ENCODE measurements at regions not wholly inside any gene's neighbourhood (a gene's known extent, or its start where the extent isn't known, plus 50 kb on each side); places are given as distances from the start of the nearest gene placed in this dataset.

DNA sequence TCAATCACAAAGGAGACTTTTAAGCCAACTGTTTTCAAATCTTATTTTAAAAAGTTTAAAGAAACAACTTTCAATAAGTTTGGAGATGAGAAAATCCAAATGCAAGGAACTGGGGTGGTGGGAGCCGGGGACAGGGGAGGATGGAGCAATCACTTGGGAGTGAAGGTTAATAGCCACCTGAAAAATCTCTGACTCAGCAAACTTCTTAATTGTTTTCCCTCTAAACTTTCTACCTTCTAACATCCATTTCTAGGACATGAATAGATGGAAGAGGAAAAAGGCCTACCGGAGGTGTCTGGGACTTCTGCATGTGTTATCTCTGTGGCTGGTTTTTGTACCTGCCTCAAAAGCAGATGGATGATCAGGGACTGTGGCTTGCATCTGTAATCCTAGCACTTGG is 360.6 kb downstream of the OSTF1 start:
- TF ChIP-seq CTCF (IDR thresholded peaks at IDR 0.05): no peak

DNA sequence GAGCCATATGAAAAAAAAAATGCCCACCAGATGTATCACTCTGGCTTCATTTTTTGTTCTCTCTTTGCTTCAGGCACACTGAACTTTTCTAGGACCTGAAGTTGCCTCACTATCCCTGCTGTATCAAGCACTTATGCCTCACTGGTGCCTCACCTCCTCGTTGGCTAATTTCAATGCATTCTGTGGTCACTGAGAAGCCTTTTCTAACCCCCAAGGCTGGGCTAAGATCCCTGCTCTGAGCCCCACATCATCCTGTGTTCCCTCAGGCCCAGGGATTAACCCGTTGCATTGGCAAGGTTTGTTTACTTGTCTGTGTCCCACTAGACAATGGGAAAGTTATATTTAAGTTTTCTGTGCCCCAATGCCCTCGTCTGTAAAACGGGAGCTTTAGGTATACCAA is 362.7 kb downstream of the OSTF1 start:
- H3K27ac Mint-ChIP-seq: no peak overlapping the region
- no peak for DNase-seq
- no peak for TF ChIP-seq CTCF (IDR thresholded peaks at IDR 0.05)
- H3K36me3 Mint-ChIP-seq (ENCODE audit: low read depth): no peaks in the 10 kb centered on the region
- H3K27me3 Mint-ChIP-seq (ENCODE audit: low read depth, poor library complexity): peaks cover 13% of the 10 kb centered on the region
- H3K4me3 Mint-ChIP-seq: no peak overlapping the region
- H3K9me3 Mint-ChIP-seq: no peaks in the 10 kb centered on the region
- peaks cover 26% of the 10 kb centered on the region for H3K4me1 Mint-ChIP-seq

More for the DNA sequence above, 360.6 kb downstream of the OSTF1 start:
- H3K4me1 Mint-ChIP-seq: peaks cover 30% of the 10 kb centered on the region
- H3K36me3 Mint-ChIP-seq (ENCODE audit: low read depth): peaks cover 4% of the 10 kb centered on the region
- no peak overlapping the region for H3K27ac Mint-ChIP-seq
- H3K9me3 Mint-ChIP-seq: peaks cover 11% of the 10 kb centered on the region
- DNase-seq: no peak
- H3K4me3 Mint-ChIP-seq: no peak overlapping the region
- H3K27me3 Mint-ChIP-seq (ENCODE audit: low read depth, poor library complexity): peaks cover 8% of the 10 kb centered on the region

- peaks cover 26% of the 10 kb centered on the region for H3K4me1 Mint-ChIP-seq
- no peak overlapping the region for H3K27ac Mint-ChIP-seq
- TF ChIP-seq CTCF (IDR thresholded peaks at IDR 0.05): no peak
- H3K4me3 Mint-ChIP-seq: no peak overlapping the region
- peaks cover 13% of the 10 kb centered on the region for H3K27me3 Mint-ChIP-seq (ENCODE audit: low read depth, poor library complexity)
- no peaks in the 10 kb centered on the region for H3K9me3 Mint-ChIP-seq
- no peaks in the 10 kb centered on the region for H3K36me3 Mint-ChIP-seq (ENCODE audit: low read depth)
- DNase-seq: no peak
These were observed 363.2 kb downstream of the OSTF1 start for GRCh38 chr9:75451505-75451904.

DNA sequence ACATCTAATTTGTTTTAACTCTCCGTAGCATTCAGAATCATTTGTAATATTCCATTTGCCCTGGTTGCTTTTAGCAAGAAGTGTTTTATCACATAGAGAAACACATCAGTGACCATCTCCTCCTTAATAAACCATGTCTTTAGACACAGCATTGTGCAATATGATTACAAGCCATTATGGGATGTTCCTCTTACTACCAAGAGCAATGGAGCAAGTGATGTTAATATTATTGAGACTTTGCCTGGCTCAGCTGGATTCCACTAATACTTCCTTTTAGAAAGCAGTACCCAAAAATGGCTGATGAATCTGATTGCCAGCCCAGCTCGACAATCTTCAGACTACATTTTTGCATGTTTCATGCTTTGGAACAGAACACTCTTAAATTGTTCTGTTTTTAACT is 364.2 kb downstream of the OSTF1 start:
- TF ChIP-seq CTCF (IDR thresholded peaks at IDR 0.05): no peak
- peaks cover 26% of the 10 kb centered on the region for H3K4me1 Mint-ChIP-seq
- no peaks in the 10 kb centered on the region for H3K9me3 Mint-ChIP-seq
- no peak overlapping the region for H3K4me3 Mint-ChIP-seq
- no peak overlapping the region for H3K27ac Mint-ChIP-seq
- H3K27me3 Mint-ChIP-seq (ENCODE audit: low read depth, poor library complexity): peaks cover 13% of the 10 kb centered on the region
- DNase-seq: no peak
- H3K36me3 Mint-ChIP-seq (ENCODE audit: low read depth): no peaks in the 10 kb centered on the region

DNA sequence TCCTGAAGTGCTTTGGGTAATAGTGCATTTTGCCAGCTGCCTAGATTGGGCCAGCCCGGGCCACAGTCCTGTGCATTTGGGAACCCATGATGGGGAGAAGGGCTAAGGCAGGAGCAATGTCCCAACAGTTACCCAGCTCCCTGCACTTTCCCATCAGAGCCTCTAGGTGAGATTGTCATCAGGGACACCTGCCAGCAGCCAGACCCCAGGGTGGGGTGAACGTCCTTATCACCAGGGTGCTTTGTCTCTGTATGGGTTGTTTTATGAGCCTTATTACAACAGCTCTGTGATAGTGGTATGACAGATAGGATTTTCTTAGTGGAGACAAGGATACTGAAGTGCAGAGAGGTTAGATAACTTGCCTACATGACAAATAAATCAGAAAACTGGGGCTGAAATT is 365.7 kb downstream of the OSTF1 start:
- DNase-seq: no peak
- H3K36me3 Mint-ChIP-seq (ENCODE audit: low read depth): no peaks in the 10 kb centered on the region
- no peak for TF ChIP-seq CTCF (IDR thresholded peaks at IDR 0.05)
- H3K27me3 Mint-ChIP-seq (ENCODE audit: low read depth, poor library complexity): peaks cover 13% of the 10 kb centered on the region
- H3K27ac Mint-ChIP-seq: no peak overlapping the region
- peaks cover 16% of the 10 kb centered on the region for H3K4me1 Mint-ChIP-seq
- H3K9me3 Mint-ChIP-seq: no peaks in the 10 kb centered on the region
- H3K4me3 Mint-ChIP-seq: no peak overlapping the region

GRCh38 chr9:75454891-75455290 is 366.6 kb downstream of the OSTF1 start:
- no peak for DNase-seq
- TF ChIP-seq CTCF (IDR thresholded peaks at IDR 0.05): no peak
- Mint-ChIP-seq H3K4me3 (no peak overlapping the region), H3K9me3 (no peaks in the 10 kb centered on the region), H3K27ac (no peak overlapping the region), H3K27me3 (ENCODE audit: low read depth, poor library complexity) (peaks cover 13% of the 10 kb centered on the region), H3K4me1 (peaks cover 16% of the 10 kb centered on the region), H3K36me3 (ENCODE audit: low read depth) (no peaks in the 10 kb centered on the region)

Data from nephron progenitor cell (in vitro differentiated cells).